GM19328 (cell line): ENCODE measurements at regions not wholly inside any gene's neighbourhood (a gene's known extent, or its start where the extent isn't known, plus 50 kb on each side); places are given as distances from the start of the nearest gene placed in this dataset.
"Not testable (repeated sequence)": the region's sequence is repeated elsewhere in the genome, so short reads cannot be mapped to it uniquely, and the experiment has no call there.

ENCODE experiments used
- ATAC-seq: cut with Tn5 transposase; IDR thresholded peaks from one replicate; pipeline ENCODE4 v1.9.1; 2021; ENCODE audit warnings: mild to moderate bottlenecking, moderate library complexity; ENCODE audit not compliant: unreplicated experiment

GRCh38 chr13:65744836-65745235 is 1485.3 kb downstream of the PCDH9 start:
- ATAC-seq, result no peak

- no peak for ATAC-seq
These were observed 1497.0 kb downstream of the PCDH9 start for GRCh38 chr13:65733110-65733509.

- ATAC-seq, result no peak
These were observed 1503.1 kb downstream of the PCDH9 start for GRCh38 chr13:65727070-65727469.

- ATAC-seq, result no peak
These were observed 1505.1 kb downstream of the PCDH9 start for GRCh38 chr13:65725006-65725405.

GRCh38 chr13:65724226-65724625 is 1505.9 kb downstream of the PCDH9 start:
- ATAC-seq, result no peak

GRCh38 chr13:65722506-65722905 is 1507.6 kb downstream of the PCDH9 start:
- ATAC-seq, result no peak

GRCh38 chr13:65719831-65720230 is 1510.3 kb downstream of the PCDH9 start:
- no peak for ATAC-seq

GRCh38 chr13:65710514-65710913 is 1519.6 kb downstream of the PCDH9 start:
- ATAC-seq, result no peak

- no peak for ATAC-seq
These were observed 1532.3 kb downstream of the PCDH9 start for GRCh38 chr13:65697843-65698242.

GRCh38 chr13:65679240-65679639 is 1550.9 kb downstream of the PCDH9 start:
- no peak for ATAC-seq

- ATAC-seq, result no peak
These were observed 1552.2 kb downstream of the PCDH9 start for GRCh38 chr13:65677906-65678305.

GRCh38 chr13:65675383-65675782 is 1554.8 kb downstream of the PCDH9 start:
- not testable (repeated sequence) for ATAC-seq

GRCh38 chr13:65670014-65670625 is 1560.0 kb downstream of the PCDH9 start:
- no peak for ATAC-seq

GRCh38 chr13:65660731-65661130 is 1569.4 kb downstream of the PCDH9 start:
- no peak for ATAC-seq

- no peak for ATAC-seq
These were observed 1573.3 kb downstream of the PCDH9 start for GRCh38 chr13:65656740-65657329.

- no peak for ATAC-seq
These were observed 1576.5 kb downstream of the PCDH9 start for GRCh38 chr13:65653613-65654012.

GRCh38 chr13:65650321-65650720 is 1579.8 kb downstream of the PCDH9 start:
- no peak for ATAC-seq

GRCh38 chr13:65642996-65643395 is 1587.1 kb downstream of the PCDH9 start:
- no peak for ATAC-seq

GRCh38 chr13:65642301-65642700 is 1587.8 kb downstream of the PCDH9 start:
- ATAC-seq, result no peak

- ATAC-seq, result peak; percentile 82
These were observed 1591.5 kb downstream of the PCDH9 start for GRCh38 chr13:65638572-65639168.

GRCh38 chr13:65633806-65634205 is 1596.3 kb downstream of the PCDH9 start:
- no peak for ATAC-seq

GRCh38 chr13:65631078-65631477 is 1599.1 kb downstream of the PCDH9 start:
- ATAC-seq, result no peak

GRCh38 chr13:65629926-65630325 is 1600.2 kb downstream of the PCDH9 start:
- ATAC-seq, result no peak
